Brain pericyte (primary cell): ENCODE measurements at regions not wholly inside any gene's neighbourhood (a gene's known extent, or its start where the extent isn't known, plus 50 kb on each side); places are given as distances from the start of the nearest gene placed in this dataset.

Source experiments
- DNase-seq: peaks from one replicate; pipeline ENCODE4 v3.0.0-alpha.2; 2012; ENCODE audit warnings: low read depth, low spot score

GRCh38 chr4:18882468-18882867 lies 860.9 kb upstream of the LCORL start:
- DNase-seq: no peak

- DNase-seq: no peak
Measured at GRCh38 chr4:18881556-18881955, 860.0 kb upstream of the LCORL start.

GRCh38 chr4:18880871-18881270 lies 859.3 kb upstream of the LCORL start:
- no peak for DNase-seq

- DNase-seq: no peak
Measured at GRCh38 chr4:18878561-18878960, 857.0 kb upstream of the LCORL start.

- DNase-seq: no peak
Measured at GRCh38 chr4:18869166-18869565, 847.6 kb upstream of the LCORL start.

GRCh38 chr4:18860836-18861530 lies 839.4 kb upstream of the LCORL start:
- DNase-seq: no peak

- no peak for DNase-seq
Measured at GRCh38 chr4:18859468-18859867, 837.9 kb upstream of the LCORL start.

GRCh38 chr4:18858229-18858922 lies 836.8 kb upstream of the LCORL start:
- DNase-seq: no peak

GRCh38 chr4:18850867-18851266 lies 829.3 kb upstream of the LCORL start:
- no peak for DNase-seq

GRCh38 chr4:18847249-18847890 lies 825.8 kb upstream of the LCORL start:
- no peak for DNase-seq

- no peak for DNase-seq
Measured at GRCh38 chr4:18846313-18846712, 824.8 kb upstream of the LCORL start.

- DNase-seq: no peak
Measured at GRCh38 chr4:18844726-18845125, 823.2 kb upstream of the LCORL start.

GRCh38 chr4:18842431-18842830 lies 820.9 kb upstream of the LCORL start:
- DNase-seq: no peak

GRCh38 chr4:18840481-18840880 lies 818.9 kb upstream of the LCORL start:
- DNase-seq: peak; percentile 65

- no peak for DNase-seq
Measured at GRCh38 chr4:18816228-18816895, 794.8 kb upstream of the LCORL start.

GRCh38 chr4:18815779-18816173 lies 794.2 kb upstream of the LCORL start:
- DNase-seq: no peak

- no peak for DNase-seq
Measured at GRCh38 chr4:18815081-18815778, 793.7 kb upstream of the LCORL start.

- no peak for DNase-seq
Measured at GRCh38 chr4:18813771-18814170, 792.2 kb upstream of the LCORL start.

- DNase-seq: no peak
Measured at GRCh38 chr4:18813055-18813454, 791.5 kb upstream of the LCORL start.

GRCh38 chr4:18803781-18804180 lies 782.2 kb upstream of the LCORL start:
- DNase-seq: no peak

- DNase-seq: no peak
Measured at GRCh38 chr4:18798123-18798522, 776.6 kb upstream of the LCORL start.

GRCh38 chr4:18795794-18796193 lies 774.2 kb upstream of the LCORL start:
- no peak for DNase-seq
